Limb (tissue), 2 donors: ENCODE measurements at regions not wholly inside any gene's neighbourhood (a gene's known extent, or its start where the extent isn't known, plus 50 kb on each side); places are given as distances from the start of the nearest gene placed in this dataset.

Experiments
- DNase-seq, 2 donors: peaks; one replicate each; pipeline ENCODE4 v3.0.0-alpha.2; 2016; ENCODE audit errors: extremely low spot score in 2 of 2

- peak in 1 of 2 donors; percentile 72 for DNase-seq
Observed at GRCh38 chr21:41045534-41046268, 122.3 kb upstream of the BACE2 start.

- DNase-seq: no peak
Observed at GRCh38 chr21:41048145-41048544, 119.8 kb upstream of the BACE2 start.

- no peak for DNase-seq
Observed at GRCh38 chr21:41048623-41049022, 119.3 kb upstream of the BACE2 start.

- no peak for DNase-seq
Observed at GRCh38 chr21:41052820-41053555, 115.0 kb upstream of the BACE2 start.

GRCh38 chr21:41054018-41054578 lies 113.9 kb upstream of the BACE2 start:
- no peak for DNase-seq

- no peak for DNase-seq
Observed at GRCh38 chr21:41055266-41055665, 112.7 kb upstream of the BACE2 start.

GRCh38 chr21:41059871-41060270 lies 108.1 kb upstream of the BACE2 start:
- no peak for DNase-seq

- DNase-seq: no peak
Observed at GRCh38 chr21:41061701-41062100, 106.3 kb upstream of the BACE2 start.

- peak; percentile 72 to 73 for DNase-seq
Observed at GRCh38 chr21:41064334-41064791, 103.6 kb upstream of the BACE2 start.

GRCh38 chr21:41064951-41065350 lies 103.0 kb upstream of the BACE2 start:
- DNase-seq: no peak

GRCh38 chr21:41065539-41065938 lies 102.4 kb upstream of the BACE2 start:
- no peak for DNase-seq

- no peak for DNase-seq
Observed at GRCh38 chr21:41066086-41066938, 101.6 kb upstream of the BACE2 start.

- no peak for DNase-seq
Observed at GRCh38 chr21:41067709-41068108, 100.3 kb upstream of the BACE2 start.

- no peak for DNase-seq
Observed at GRCh38 chr21:41068496-41068895, 99.5 kb upstream of the BACE2 start.

- DNase-seq: peak; percentile 83 to 92
Observed at GRCh38 chr21:41068967-41069642, 98.9 kb upstream of the BACE2 start.

- DNase-seq: no peak
Observed at GRCh38 chr21:41070284-41070683, 97.7 kb upstream of the BACE2 start.

GRCh38 chr21:41071258-41072171 lies 96.4 kb upstream of the BACE2 start:
- peak in 1 of 2 donors; percentile 62 for DNase-seq

- no peak for DNase-seq
Observed at GRCh38 chr21:41073558-41073957, 94.4 kb upstream of the BACE2 start.

- no peak for DNase-seq
Observed at GRCh38 chr21:41074396-41075184, 93.4 kb upstream of the BACE2 start.
